WTC11 (cell line): ENCODE measurements at regions not wholly inside any gene's neighbourhood (a gene's known extent, or its start where the extent isn't known, plus 50 kb on each side); places are given as distances from the start of the nearest gene placed in this dataset.

Experiments
- ATAC-seq: fragments of 200-7000 bp; cut with Tn5 transposase; 2 replicates; pipeline ENCODE4 v1.10.0; 2021; ENCODE audit warnings: mild to moderate bottlenecking, moderate library complexity
- CTCF ChIA-PET: fragments of 300-600 bp; sonication (Branson Sonifier 250); formaldehyde crosslinking; loops from one replicate; lab custom pipeline; 2021; ENCODE audit warnings: antibody characterized with exemption; lab: Charles Lee
- POLR2A ChIA-PET: fragments of 350-600 bp; sonication (Branson Sonifier 250); formaldehyde crosslinking; loops from one replicate; lab custom pipeline; 2021; ENCODE audit warnings: antibody characterized with exemption; lab: Charles Lee
- DNase-seq: peaks from one replicate; pipeline ENCODE4 v3.0.0; 2021; ENCODE audit warnings: low spot score
- H3K27ac Mint-ChIP-seq: 2 replicates; pipeline ENCODE4 v1.8.0; 2021; ENCODE audit warnings: mixed read lengths
- H3K27me3 Mint-ChIP-seq: 2 replicates; pipeline ENCODE4 v1.8.0; 2021; ENCODE audit warnings: low read depth, mild to moderate bottlenecking, moderate library complexity, mixed read lengths
- H3K36me3 Mint-ChIP-seq: 2 replicates; pipeline ENCODE4 v1.8.0; 2021; ENCODE audit warnings: mixed read lengths
- H3K4me1 Mint-ChIP-seq: 2 replicates; pipeline ENCODE4 v1.8.0; 2022; ENCODE audit warnings: mixed read lengths
- H3K4me3 Mint-ChIP-seq: 2 replicates; pipeline ENCODE4 v1.8.0; 2021; ENCODE audit warnings: mild to moderate bottlenecking, moderate library complexity, mixed read lengths
- H3K9me3 Mint-ChIP-seq: 2 replicates; pipeline ENCODE4 v1.8.0; 2021; ENCODE audit warnings: mixed read lengths
- EMX1 ChIP-seq: fragments of 250-450 bp; sonication (Bioruptor Pico); IDR thresholded peaks from 2 replicates; pipeline ENCODE4 v1.8.0; 2021; ENCODE audit warnings: mild to moderate bottlenecking
- ESRRA ChIP-seq: sonication (generic); formaldehyde crosslinking; IDR thresholded peaks from 2 replicates; pipeline ENCODE4 v1.8.1; 2022; ENCODE audit warnings: mild to moderate bottlenecking, missing genetic modification reagents, borderline replicate concordance
- ETV6 ChIP-seq: sonication (generic); formaldehyde crosslinking; IDR thresholded peaks from 2 replicates; pipeline ENCODE4 v1.8.1; 2022; ENCODE audit warnings: mild to moderate bottlenecking, missing genetic modification reagents
- GRHL2 ChIP-seq: fragments of 250-450 bp; sonication (Bioruptor Pico); IDR thresholded peaks from 2 replicates; pipeline ENCODE4 v1.8.0; 2022; ENCODE audit warnings: mild to moderate bottlenecking, moderate library complexity; ENCODE audit not compliant: insufficient replicate concordance, severe bottlenecking
- IRF2 ChIP-seq: sonication (generic); formaldehyde crosslinking; IDR thresholded peaks from 2 replicates; pipeline ENCODE4 v1.8.0; 2022; ENCODE audit warnings: low read depth, missing genetic modification reagents, borderline replicate concordance
- KAT7 ChIP-seq: sonication (generic); formaldehyde crosslinking; IDR thresholded peaks from 2 replicates; pipeline ENCODE4 v1.8.1; 2023; ENCODE audit warnings: missing genetic modification reagents, mild to moderate bottlenecking, borderline replicate concordance
- MXD4 ChIP-seq: fragments of 250-450 bp; sonication (Bioruptor Pico); IDR thresholded peaks from 2 replicates; pipeline ENCODE4 v1.8.0; 2021; ENCODE audit warnings: mild to moderate bottlenecking, moderate library complexity, borderline replicate concordance
- MYBL2 ChIP-seq: sonication (generic); formaldehyde crosslinking; IDR thresholded peaks from 2 replicates; pipeline ENCODE4 v1.8.1; 2023; ENCODE audit warnings: mild to moderate bottlenecking, moderate library complexity, missing genetic modification reagents
- NFATC4 ChIP-seq: fragments of 250-450 bp; sonication (Bioruptor Pico); IDR thresholded peaks from 2 replicates; pipeline ENCODE4 v1.9.0; 2021; ENCODE audit warnings: mild to moderate bottlenecking
- NR2C2 ChIP-seq: sonication (generic); formaldehyde crosslinking; IDR thresholded peaks from 2 replicates; pipeline ENCODE4 v1.8.0; 2022; ENCODE audit warnings: mild to moderate bottlenecking, missing genetic modification reagents
- PRRX2 ChIP-seq: fragments of 250-450 bp; sonication (Bioruptor Pico); IDR thresholded peaks from 2 replicates; pipeline ENCODE4 v1.8.0; 2021; ENCODE audit warnings: mild to moderate bottlenecking
- RELA ChIP-seq: sonication (generic); formaldehyde crosslinking; IDR thresholded peaks from 2 replicates; pipeline ENCODE4 v1.8.1; 2022; ENCODE audit warnings: missing genetic modification reagents, mild to moderate bottlenecking, borderline replicate concordance
- RORB ChIP-seq: fragments of 250-450 bp; sonication (Bioruptor Pico); IDR thresholded peaks from 2 replicates; pipeline ENCODE4 v1.9.0; 2021; ENCODE audit warnings: mild to moderate bottlenecking
- TP53 ChIP-seq: sonication (generic); formaldehyde crosslinking; IDR thresholded peaks from 2 replicates; pipeline ENCODE4 v1.8.1; 2023; ENCODE audit warnings: mild to moderate bottlenecking, missing genetic modification reagents
- ZNF423 ChIP-seq: fragments of 250-450 bp; sonication (Bioruptor Pico); IDR thresholded peaks from 2 replicates; pipeline ENCODE4 v2.1.2; 2022; ENCODE audit warnings: mild to moderate bottlenecking, moderate library complexity
- TF ChIP-seq, protein P1 (sequence below): fragments of 200-600 bp; IDR thresholded peaks from 2 replicates; pipeline ENCODE4 v1.8.0; 2022; ENCODE audit warnings: antibody characterized with exemption
- TF ChIP-seq, protein P2 (sequence below): fragments of 250-450 bp; sonication (Bioruptor Pico); IDR thresholded peaks from 2 replicates; pipeline ENCODE4 v1.9.0; 2021; ENCODE audit warnings: mild to moderate bottlenecking, borderline replicate concordance
- TF ChIP-seq, protein P3 (sequence below): fragments of 250-450 bp; sonication (Bioruptor Pico); IDR thresholded peaks from 2 replicates; pipeline ENCODE4 v1.9.0; 2021; ENCODE audit warnings: mild to moderate bottlenecking
- TF ChIP-seq, protein P4 (sequence below): fragments of 250-450 bp; sonication (Bioruptor Pico); IDR thresholded peaks from 2 replicates; pipeline ENCODE4 v1.9.0; 2021; ENCODE audit warnings: mild to moderate bottlenecking
- TF ChIP-seq, protein P5 (sequence below): sonication (generic); formaldehyde crosslinking; conservative IDR thresholded peaks from 2 replicates; pipeline ENCODE4 v1.8.1; 2023; ENCODE audit warnings: mild to moderate bottlenecking, low read depth, missing genetic modification reagents, moderate library complexity

DNA sequence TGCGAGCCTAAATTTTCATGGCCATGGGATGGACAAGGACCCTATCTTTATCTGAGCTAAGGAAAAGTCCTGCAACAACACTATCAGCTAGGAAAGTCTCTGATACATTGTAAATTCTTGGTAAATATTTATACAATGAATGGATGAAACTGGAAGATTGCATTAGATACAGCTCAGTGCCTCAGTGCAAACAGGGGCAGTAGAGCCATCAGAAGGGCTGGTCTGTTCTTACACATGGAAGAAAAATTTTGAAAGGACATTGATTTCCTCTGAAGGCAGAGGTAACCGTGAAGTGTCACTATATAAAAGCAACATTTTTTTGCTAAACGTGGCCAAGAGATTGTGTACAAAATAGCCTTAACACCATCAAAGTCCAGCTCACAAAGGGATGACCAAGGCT, 153.2 kb upstream of the GADL1 start:
- H3K9me3 Mint-ChIP-seq = peaks cover 28% of the 10 kb centered on the region
- CTCF ChIA-PET = no interaction called here
- no peak overlapping the region for H3K27ac Mint-ChIP-seq
- H3K4me1 Mint-ChIP-seq = no peaks in the 10 kb centered on the region
- H3K4me3 Mint-ChIP-seq = no peak overlapping the region
- peaks cover 18% of the 10 kb centered on the region for H3K36me3 Mint-ChIP-seq
- DNase-seq (no peak), ATAC-seq (no peak)
- POLR2A ChIA-PET = no interaction called here
- H3K27me3 Mint-ChIP-seq = no peaks in the 10 kb centered on the region
- TF ChIP-seq ZNF423 (CRISPR knock-in tag) = no peak

DNA sequence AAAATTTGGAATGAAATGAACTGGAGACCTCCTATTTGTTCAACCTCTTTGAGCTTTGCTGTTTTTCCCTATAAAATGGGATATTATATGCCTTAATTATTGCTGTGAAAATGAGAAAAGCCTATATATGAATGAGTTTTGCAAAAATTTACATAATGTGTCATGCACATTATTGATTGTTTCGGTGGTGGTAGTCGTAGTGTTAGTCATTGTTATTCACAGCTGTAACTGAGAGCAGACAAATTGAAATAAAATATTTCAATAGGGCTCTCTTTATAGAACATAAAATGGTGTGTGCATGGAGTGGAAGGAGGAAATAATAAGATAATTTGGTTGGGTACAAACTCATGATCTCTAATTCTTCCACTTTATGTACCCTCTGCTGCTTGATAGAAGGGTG, 153.7 kb upstream of the GADL1 start:
- no peak overlapping the region for H3K4me3 Mint-ChIP-seq
- ATAC-seq = no peak
- TF ChIP-seq RORB (CRISPR knock-in tag) (no peak), TP53 (CRISPR knock-in tag) (no peak), EMX1 (CRISPR knock-in tag) (no peak), IRF2 (CRISPR knock-in tag) (no peak), RELA (no peak)
- ChIA-PET POLR2A (no interaction called here), CTCF (no interaction called here)
- no peaks in the 10 kb centered on the region for H3K27me3 Mint-ChIP-seq
- no peaks in the 10 kb centered on the region for H3K4me1 Mint-ChIP-seq
- H3K36me3 Mint-ChIP-seq = peaks cover 17% of the 10 kb centered on the region
- no peak overlapping the region for H3K27ac Mint-ChIP-seq
- DNase-seq = no peak
- peaks cover 27% of the 10 kb centered on the region for H3K9me3 Mint-ChIP-seq

DNA sequence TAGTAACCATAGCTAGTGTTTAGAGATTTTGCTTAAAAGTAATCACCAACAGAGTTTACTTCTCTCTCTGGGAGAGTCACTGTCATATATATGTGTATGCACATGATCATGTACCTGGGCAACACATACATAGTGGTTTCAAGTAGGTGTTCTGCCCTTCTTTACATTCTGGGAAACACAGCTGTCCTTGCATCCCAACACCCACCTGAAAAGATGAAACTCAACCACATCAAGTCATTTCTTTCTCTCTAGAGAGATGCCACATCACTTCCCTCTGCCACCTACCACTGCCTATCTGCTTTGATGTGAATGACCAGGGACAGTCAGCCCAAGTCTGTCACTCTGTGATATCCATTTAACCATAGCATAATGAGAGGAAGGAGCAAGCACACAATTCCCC, 155.8 kb upstream of the GADL1 start:
- Mint-ChIP-seq H3K9me3 (peaks cover 18% of the 10 kb centered on the region), H3K4me1 (peaks cover 8% of the 10 kb centered on the region), H3K27me3 (no peaks in the 10 kb centered on the region), H3K4me3 (no peak overlapping the region), H3K27ac (no peak overlapping the region), H3K36me3 (peaks cover 9% of the 10 kb centered on the region)
- ChIA-PET CTCF (no interaction called here), POLR2A (no interaction called here)
- ATAC-seq (no peak), DNase-seq (no peak)
- no peak for TF ChIP-seq ETV6 (CRISPR knock-in tag)
- TF ChIP-seq GRHL2 (CRISPR knock-in tag) = no peak
- TF ChIP-seq RORB (CRISPR knock-in tag) = no peak
- TF ChIP-seq, protein P1, sequence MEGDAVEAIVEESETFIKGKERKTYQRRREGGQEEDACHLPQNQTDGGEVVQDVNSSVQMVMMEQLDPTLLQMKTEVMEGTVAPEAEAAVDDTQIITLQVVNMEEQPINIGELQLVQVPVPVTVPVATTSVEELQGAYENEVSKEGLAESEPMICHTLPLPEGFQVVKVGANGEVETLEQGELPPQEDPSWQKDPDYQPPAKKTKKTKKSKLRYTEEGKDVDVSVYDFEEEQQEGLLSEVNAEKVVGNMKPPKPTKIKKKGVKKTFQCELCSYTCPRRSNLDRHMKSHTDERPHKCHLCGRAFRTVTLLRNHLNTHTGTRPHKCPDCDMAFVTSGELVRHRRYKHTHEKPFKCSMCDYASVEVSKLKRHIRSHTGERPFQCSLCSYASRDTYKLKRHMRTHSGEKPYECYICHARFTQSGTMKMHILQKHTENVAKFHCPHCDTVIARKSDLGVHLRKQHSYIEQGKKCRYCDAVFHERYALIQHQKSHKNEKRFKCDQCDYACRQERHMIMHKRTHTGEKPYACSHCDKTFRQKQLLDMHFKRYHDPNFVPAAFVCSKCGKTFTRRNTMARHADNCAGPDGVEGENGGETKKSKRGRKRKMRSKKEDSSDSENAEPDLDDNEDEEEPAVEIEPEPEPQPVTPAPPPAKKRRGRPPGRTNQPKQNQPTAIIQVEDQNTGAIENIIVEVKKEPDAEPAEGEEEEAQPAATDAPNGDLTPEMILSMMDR = no peak
- no peak for TF ChIP-seq ZNF423 (CRISPR knock-in tag)
- no peak for TF ChIP-seq MXD4 (CRISPR knock-in tag)
- TF ChIP-seq, protein P2, sequence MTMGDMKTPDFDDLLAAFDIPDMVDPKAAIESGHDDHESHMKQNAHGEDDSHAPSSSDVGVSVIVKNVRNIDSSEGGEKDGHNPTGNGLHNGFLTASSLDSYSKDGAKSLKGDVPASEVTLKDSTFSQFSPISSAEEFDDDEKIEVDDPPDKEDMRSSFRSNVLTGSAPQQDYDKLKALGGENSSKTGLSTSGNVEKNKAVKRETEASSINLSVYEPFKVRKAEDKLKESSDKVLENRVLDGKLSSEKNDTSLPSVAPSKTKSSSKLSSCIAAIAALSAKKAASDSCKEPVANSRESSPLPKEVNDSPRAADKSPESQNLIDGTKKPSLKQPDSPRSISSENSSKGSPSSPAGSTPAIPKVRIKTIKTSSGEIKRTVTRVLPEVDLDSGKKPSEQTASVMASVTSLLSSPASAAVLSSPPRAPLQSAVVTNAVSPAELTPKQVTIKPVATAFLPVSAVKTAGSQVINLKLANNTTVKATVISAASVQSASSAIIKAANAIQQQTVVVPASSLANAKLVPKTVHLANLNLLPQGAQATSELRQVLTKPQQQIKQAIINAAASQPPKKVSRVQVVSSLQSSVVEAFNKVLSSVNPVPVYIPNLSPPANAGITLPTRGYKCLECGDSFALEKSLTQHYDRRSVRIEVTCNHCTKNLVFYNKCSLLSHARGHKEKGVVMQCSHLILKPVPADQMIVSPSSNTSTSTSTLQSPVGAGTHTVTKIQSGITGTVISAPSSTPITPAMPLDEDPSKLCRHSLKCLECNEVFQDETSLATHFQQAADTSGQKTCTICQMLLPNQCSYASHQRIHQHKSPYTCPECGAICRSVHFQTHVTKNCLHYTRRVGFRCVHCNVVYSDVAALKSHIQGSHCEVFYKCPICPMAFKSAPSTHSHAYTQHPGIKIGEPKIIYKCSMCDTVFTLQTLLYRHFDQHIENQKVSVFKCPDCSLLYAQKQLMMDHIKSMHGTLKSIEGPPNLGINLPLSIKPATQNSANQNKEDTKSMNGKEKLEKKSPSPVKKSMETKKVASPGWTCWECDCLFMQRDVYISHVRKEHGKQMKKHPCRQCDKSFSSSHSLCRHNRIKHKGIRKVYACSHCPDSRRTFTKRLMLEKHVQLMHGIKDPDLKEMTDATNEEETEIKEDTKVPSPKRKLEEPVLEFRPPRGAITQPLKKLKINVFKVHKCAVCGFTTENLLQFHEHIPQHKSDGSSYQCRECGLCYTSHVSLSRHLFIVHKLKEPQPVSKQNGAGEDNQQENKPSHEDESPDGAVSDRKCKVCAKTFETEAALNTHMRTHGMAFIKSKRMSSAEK (CRISPR knock-in tag) = no peak
- TF ChIP-seq NFATC4 (CRISPR knock-in tag) = no peak
- TF ChIP-seq, protein P3, sequence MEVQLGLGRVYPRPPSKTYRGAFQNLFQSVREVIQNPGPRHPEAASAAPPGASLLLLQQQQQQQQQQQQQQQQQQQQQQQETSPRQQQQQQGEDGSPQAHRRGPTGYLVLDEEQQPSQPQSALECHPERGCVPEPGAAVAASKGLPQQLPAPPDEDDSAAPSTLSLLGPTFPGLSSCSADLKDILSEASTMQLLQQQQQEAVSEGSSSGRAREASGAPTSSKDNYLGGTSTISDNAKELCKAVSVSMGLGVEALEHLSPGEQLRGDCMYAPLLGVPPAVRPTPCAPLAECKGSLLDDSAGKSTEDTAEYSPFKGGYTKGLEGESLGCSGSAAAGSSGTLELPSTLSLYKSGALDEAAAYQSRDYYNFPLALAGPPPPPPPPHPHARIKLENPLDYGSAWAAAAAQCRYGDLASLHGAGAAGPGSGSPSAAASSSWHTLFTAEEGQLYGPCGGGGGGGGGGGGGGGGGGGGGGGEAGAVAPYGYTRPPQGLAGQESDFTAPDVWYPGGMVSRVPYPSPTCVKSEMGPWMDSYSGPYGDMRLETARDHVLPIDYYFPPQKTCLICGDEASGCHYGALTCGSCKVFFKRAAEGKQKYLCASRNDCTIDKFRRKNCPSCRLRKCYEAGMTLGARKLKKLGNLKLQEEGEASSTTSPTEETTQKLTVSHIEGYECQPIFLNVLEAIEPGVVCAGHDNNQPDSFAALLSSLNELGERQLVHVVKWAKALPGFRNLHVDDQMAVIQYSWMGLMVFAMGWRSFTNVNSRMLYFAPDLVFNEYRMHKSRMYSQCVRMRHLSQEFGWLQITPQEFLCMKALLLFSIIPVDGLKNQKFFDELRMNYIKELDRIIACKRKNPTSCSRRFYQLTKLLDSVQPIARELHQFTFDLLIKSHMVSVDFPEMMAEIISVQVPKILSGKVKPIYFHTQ (CRISPR knock-in tag) = no peak
- no peak for TF ChIP-seq NR2C2 (CRISPR knock-in tag)
- TF ChIP-seq, protein P4, sequence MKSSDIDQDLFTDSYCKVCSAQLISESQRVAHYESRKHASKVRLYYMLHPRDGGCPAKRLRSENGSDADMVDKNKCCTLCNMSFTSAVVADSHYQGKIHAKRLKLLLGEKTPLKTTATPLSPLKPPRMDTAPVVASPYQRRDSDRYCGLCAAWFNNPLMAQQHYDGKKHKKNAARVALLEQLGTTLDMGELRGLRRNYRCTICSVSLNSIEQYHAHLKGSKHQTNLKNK (CRISPR knock-in tag) = no peak
- TF ChIP-seq, protein P5, sequence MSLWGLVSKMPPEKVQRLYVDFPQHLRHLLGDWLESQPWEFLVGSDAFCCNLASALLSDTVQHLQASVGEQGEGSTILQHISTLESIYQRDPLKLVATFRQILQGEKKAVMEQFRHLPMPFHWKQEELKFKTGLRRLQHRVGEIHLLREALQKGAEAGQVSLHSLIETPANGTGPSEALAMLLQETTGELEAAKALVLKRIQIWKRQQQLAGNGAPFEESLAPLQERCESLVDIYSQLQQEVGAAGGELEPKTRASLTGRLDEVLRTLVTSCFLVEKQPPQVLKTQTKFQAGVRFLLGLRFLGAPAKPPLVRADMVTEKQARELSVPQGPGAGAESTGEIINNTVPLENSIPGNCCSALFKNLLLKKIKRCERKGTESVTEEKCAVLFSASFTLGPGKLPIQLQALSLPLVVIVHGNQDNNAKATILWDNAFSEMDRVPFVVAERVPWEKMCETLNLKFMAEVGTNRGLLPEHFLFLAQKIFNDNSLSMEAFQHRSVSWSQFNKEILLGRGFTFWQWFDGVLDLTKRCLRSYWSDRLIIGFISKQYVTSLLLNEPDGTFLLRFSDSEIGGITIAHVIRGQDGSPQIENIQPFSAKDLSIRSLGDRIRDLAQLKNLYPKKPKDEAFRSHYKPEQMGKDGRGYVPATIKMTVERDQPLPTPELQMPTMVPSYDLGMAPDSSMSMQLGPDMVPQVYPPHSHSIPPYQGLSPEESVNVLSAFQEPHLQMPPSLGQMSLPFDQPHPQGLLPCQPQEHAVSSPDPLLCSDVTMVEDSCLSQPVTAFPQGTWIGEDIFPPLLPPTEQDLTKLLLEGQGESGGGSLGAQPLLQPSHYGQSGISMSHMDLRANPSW = no peak
- TF ChIP-seq TP53 (CRISPR knock-in tag) = no peak
- no peak for TF ChIP-seq PRRX2 (CRISPR knock-in tag)
- no peak for TF ChIP-seq MYBL2 (CRISPR knock-in tag)
- no peak for TF ChIP-seq ESRRA (CRISPR knock-in tag)
- no peak for TF ChIP-seq KAT7 (CRISPR knock-in tag)
